Activated CD4-positive, CD25-positive, alpha-beta regulatory T cell treated with anti-CD3 and anti-CD28 coated beads, Interleukin-2, amount 50 U/mL, for 24 hours (primary cell): ENCODE measurements at regions not wholly inside any gene's neighbourhood (a gene's known extent, or its start where the extent isn't known, plus 50 kb on each side); places are given as distances from the start of the nearest gene placed in this dataset.

Experiments used
- ATAC-seq, 2 donors: fragments of 150-1000 bp; cut with Tn5 transposase; one replicate each; pipeline ENCODE4 v1.10.0; 2021; ENCODE audit warnings: mild to moderate bottlenecking in 1 of 2, moderate library complexity in 1 of 2

DNA sequence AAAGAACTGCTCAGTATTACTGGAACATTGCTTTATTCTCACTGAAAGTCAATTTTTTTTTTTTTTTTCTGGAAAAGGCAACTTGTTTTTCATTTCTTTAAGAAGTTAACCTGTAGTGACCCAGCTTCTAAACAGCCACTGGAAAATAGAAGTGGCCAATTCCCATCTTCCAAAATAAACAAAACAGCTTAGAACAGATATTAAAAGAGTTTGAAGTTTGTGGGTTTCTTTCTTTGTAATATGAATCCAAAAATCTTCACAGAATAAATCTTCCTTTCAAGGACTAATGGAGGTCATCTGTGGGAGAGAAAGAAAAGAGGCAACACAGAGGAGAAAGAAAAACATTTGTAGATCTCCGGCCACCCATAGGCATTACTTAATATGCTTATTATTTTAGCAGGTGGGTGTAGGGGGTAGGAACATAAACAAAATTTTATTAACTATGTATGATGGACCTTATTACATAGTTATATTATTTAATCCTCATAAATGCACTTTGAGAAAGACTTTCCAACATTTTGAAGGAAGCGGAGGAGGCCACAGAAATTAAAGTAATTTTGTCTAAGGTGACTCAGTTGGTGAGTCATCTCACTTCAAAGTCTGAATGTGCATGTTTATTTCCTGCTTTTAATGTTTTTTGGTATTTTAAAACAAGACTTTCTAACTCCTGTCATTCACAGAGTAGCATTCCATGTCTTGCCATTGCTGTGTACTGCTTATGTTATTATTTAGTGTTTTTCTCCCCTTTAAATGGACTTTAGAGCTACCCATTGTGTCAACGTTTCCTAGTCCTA lies 1791.8 kb upstream of the WWC1 start:
- no peak for ATAC-seq

DNA sequence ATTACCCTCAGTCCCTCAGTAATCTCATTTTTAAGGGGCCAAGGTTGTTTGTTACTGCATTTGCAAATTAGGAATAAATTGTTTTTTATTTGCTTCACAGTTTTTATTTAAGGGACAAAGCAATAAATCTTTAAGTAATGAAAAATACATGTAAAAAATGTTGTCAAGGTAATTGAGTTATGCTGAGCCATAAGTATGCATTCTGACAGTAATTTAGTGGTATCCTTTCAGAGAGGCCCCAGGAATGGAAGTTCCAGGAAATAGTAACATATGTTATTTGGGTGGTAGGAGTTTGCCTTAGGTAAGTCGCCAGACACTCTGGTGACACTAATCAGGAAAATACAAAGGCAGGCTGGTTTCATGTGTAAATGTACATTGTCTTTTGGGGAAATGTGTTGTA lies 1787.9 kb upstream of the WWC1 start:
- ATAC-seq: no peak

DNA sequence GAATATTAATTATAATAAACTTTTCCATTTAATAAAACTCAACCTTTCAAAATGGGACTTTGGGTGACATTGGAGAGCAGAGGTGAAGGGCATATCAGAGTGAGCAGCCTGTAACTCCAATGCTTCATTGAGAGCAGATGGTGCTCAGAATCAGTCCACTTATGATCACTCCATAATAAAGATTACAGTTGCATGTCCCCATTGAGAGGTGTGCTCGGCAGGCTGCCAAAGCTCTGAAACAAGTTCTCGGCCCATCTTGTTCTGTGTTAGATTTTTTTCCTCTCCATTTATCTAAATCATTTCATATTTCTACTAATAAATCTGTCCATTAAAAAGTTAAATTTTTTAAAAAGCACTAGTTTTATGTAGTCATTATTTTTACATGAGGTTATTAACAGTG lies 1786.4 kb upstream of the WWC1 start:
- no peak for ATAC-seq

DNA sequence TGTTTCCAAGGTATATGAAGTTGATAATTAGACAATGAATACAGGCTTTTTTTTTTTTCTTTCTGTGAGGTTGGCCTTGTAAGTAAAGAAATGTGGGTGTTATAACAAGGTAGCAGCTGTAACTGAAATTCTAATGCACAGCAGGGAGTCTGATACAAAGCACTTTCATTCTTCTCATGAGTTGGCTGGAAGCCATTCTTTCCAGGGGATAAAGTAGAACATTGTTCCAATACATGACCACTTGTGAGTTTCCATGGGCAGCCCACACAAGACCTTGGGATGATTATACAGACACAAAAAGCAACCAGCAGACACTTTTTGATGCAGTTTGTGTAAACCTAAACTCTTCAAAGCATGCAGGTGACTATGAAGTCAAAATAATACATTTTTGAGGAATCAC lies 1785.9 kb upstream of the WWC1 start:
- no peak for ATAC-seq

DNA sequence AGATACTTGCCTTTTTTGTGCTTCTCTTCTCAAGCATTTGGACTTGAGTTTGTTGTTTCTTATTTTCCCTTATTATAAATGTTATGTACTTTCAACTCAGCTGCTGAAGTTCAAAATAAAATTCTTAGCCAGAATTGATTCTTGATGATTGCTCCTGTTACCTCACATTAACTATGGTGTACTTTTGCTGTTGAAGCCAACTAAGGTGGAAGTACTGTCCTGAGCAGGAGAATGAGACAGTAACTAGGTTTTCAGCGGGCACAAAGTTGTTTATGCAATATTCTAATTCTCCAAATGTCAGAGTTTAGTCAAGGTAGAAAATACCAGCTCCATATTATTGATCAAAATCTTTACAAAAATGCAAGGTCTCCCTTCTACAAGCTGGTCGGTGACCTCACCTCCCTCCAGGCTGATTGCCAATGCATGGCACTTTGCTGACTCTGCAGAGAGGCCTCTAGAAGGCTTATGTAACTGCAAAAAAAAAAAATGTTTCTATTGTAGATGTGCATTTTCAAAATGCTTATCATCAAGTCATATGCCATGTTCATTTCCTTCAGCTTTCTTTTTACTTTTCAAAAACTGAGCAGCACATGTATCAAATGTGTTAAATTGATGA lies 1783.5 kb upstream of the WWC1 start:
- ATAC-seq: no peak

DNA sequence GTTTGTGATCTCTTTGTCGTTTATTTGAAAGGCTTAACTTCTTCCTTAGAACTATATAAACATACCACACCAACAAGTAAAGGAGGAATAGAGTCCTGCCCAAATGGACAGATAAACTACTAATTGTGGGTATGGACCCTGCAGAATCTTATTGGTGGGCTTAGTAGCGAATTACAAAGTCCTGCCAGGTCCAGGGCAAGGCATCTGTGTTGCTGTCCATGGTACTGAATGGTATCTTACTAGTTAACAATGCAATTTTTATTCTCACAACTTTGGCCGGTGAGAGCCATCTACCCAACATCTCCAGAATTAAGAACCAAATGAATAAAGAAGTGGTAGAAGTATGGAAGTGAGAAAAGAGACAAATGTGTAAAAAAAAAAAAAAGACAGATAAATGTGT lies 1782.4 kb upstream of the WWC1 start:
- no peak for ATAC-seq

DNA sequence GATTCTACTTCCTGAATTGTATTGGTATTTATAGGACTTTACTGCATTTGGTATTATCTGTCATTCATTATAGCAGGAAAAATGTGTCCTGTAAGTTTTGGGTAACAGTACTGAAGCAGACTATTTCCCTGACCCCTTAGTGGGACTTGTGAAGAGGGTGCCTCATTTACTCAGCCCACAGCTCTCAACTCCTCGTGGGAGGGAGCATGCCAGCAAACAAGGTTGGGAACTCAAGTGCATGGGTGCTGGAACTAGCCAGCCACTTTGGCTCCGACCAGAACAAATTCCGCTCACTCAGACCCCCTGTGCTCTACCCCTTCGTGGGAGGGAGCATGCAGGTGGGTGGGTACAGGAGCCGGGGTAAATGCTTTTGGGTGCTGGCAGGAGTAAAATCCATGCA lies 1773.5 kb upstream of the WWC1 start:
- ATAC-seq: no peak

DNA sequence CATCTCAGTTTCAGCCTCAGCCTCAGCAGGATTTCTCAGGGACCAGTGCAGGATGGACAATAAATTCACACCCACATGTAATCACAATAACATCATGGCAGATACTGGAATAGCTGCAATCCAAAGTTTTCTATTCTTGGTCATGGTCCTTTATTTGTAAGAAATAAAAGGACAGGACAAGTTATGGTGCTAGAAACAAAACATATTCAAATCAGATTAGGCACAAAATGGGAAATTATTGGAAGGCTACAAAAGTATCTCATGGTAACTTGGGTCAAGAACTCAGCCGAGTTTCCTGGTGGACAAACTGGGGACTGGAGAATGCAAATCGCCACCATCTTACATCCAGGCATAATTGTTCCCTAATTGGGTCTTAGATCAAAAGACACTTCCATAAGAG lies 1768.2 kb upstream of the WWC1 start:
- no peak for ATAC-seq

DNA sequence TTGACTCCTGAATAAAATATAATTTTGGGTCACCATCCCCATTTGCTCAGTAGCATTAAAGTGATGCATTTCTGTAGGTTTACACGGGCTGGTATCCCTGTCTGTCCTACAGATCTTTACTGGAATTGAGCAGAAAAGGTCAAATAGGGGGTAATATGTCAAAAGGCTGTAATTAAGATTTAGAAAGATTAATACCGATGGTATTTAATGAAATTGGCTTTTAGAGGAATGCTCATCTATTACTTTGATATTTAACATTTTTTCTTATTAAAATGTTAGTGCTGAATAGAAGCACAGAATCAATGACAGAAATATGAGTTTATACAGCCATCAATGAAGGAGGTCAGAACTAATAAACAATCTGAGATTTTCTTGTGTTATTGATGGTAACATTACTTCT lies 1762.2 kb upstream of the WWC1 start:
- ATAC-seq: no peak

DNA sequence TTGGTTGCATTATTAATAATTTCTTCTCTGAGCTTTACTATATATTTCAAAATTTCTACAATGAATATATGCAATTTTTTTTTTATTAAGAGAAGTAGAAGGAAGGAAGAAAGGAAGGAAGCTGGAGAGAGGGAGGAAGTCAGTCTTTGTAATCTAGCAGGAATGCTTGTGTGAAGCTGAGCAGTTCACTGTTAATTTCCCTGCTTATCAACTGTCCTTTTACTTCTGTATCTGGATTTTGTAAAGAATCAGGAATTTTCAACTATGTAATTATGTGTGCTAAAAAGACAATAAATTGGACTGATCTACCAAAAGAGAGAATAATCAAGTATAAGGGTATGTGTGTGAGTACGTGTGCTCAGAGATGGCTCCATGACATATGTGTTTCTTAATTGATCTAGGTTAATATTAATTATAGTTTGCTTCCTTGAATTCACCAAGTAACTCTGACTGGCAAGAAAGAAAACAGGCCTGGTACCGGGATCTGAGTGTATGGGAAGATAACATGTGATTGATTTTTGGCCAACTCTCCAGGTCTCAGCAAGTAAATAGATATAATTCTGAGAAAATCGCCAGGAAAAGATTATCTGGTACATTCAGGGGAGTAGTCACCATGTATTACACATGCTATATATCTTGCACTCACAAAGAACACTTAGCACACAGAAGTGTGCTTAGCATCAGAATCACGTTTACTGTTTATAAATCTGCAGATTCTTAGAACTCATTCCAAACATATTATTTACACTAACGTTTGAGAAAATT lies 1758.8 kb upstream of the WWC1 start:
- ATAC-seq: no peak

DNA sequence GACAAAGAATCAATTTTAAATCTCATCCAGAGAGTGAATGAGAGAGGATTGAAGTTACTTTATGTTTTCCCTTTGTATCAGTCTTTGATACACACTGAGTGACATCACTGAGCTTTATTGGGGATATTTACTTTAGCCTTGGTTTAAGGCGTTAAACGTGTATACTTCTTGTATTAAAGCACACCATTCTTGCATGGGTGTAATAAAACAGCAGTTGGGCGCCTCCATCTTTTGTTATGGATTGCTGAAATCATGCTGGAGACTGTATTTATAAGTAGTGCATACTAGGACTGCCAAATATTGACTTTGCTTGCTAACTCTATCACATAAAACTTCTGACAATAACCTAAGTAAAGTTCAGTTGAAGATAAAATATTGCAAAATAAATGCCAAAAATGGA lies 1755.8 kb upstream of the WWC1 start:
- no peak for ATAC-seq

DNA sequence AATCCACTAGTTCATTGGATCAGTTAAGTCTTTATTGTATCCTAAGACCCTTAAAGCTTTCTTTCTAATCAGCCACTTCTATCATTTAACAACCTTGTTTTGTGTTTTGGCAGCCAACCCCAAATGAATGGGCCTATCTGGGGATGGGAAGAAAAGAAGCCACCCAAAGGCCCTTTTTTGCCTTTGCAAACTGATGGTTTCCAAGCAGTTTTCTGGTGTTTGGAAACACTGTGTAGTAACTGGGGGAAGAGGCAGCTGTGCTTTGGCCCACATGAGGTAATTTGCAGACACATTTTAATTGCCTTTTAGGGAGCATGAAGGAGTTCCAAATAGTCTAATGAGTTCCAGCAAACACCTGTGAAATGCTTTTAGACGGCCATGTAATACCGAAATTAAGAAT lies 1751.3 kb upstream of the WWC1 start:
- ATAC-seq: no peak

DNA sequence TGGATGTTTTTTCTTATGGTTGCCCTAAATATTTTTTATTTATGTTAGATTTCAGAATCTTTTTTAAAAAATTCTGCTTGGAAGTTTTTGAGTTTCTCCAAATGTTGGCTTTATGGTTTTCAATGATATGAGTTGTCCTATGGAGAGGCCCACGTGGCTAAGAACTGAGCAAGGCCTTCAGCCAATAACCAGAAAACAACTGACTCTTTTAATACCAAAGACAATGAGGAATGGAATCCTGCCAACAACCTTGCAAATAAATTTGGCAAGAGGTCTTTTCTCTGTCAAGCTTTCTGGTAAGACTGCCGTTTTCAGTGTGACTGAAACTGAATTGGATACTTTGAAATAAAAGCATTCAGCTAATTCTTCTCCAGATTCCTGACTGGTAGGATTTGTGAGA lies 1740.1 kb upstream of the WWC1 start:
- ATAC-seq: no peak

DNA sequence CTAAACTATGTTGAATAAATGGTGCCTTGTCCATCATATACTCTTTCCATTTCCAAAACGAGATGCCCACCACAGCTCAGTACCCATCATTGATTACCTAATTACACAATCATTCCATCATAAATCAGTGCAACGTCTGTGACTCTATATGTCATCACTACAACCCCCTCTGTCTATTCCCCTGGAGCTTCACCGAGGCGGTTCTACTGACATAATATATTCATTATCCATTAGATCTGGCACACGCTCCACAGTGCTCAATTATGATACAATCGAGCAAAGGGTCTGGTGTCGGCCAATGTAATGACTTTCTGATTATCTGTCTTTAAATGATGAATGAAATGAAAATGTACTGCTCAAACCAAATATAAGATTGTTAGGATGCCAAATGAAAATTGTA lies 1737.7 kb upstream of the WWC1 start:
- no peak for ATAC-seq

DNA sequence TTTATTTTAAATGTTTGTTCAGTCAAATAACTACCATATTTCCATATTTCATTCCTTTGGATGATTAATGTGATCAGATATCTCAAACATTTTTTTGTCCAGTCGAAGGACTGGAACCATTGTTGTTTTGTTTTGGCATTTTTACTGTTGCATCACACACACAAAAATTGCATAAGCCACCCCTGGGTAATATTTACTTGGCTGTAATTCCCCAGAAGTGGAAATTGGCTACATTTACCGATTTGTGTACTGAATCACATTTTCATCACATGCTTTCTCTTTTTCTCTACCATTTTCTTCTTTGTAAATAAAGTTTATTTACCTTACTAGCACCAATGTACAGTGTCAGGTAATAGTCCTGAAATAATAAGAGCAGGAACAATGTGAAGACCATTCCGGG lies 1729.7 kb upstream of the WWC1 start:
- no peak for ATAC-seq

DNA sequence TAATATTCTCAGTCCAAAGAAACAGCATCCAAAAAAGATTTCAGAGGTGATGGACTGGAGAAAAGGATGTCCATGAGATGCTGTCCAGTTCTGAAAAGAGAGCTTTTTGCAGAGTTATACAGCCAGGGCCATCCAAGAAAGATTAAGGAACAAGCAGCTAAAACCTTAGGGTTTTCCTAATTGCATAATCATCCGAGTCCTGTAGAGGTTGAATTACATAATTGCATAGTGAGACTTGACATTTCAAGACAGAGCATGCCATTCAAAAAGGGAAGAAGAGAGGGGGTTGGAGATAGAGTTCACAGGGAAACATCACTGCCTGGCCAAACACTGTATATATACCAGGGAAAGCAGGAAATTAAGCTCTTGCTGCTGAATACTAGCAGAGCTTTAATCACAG lies 1729.2 kb upstream of the WWC1 start:
- no peak for ATAC-seq

DNA sequence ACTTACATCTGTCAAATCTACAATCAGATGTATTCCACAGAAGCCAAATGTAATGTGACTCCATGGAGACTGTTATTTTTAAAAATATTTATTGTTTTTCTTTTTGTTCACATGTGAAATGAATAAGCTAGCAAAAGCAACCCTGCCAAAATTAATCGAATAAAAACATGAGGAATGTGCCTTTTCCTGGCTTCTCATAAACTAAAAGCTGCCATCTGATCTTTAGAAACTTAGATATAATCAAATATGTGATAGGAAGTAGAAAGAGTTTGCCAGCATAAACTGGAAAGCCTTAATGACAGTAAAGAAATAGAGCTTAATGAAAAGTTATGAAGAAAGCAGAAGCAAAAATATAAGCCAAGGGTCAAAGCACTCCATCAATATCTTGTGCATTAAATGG lies 1724.7 kb upstream of the WWC1 start:
- no peak for ATAC-seq

DNA sequence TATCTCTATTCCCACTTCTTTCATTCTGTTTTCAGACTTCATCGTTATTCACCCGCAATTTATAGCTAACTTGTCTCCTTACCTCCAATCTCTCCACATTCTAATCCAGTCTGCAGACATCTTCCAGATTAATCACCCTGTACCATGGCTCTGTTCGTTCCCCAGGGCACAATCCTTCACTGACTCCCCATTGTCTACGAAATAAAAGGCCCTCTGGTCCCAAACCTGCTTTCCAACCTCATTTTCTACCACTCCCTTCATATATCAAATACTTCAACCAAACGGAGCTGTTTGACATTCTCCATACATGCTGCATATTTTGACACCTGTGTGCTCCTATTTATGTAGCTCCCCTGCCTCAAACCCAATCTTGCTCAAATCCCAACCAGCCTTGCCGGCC lies 1720.6 kb upstream of the WWC1 start:
- no peak for ATAC-seq

DNA sequence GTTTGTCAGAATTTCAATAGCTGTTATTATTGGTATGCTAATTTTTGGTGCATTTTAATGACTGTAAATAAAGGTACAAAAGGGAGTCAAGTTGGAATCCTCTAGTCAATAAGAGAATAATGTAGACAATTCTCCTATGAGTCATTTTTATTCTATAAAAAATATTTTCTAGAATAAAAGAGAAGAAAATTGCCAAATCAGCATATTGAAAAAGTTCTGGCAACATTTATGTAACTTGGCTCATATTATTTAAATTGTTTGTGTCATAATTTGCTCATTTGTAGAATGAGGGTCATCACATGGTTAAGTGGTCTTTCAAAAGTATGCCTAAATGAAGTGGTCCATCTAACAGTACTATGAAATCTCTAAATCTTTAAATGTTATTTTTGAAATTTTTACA lies 1719.8 kb upstream of the WWC1 start:
- no peak for ATAC-seq

DNA sequence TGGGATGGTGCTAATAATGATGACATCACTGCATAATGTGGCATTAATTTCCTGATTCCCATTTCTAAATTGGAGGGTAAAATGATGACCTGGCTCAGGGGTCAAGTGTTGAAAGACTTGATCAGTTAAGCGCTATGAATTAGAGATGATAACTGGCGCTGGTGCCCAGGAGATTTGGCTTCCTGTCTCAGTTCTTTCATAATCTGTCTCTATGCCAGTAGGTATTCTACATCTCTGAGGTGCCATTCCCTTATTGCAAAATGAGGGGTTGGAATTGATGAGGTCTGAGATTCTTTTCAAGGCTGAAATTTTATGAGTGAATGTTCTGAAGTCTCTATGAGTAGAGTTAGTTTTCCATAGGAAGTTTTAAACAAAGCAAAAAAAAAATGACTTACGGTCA lies 1715.1 kb upstream of the WWC1 start:
- ATAC-seq: no peak

DNA sequence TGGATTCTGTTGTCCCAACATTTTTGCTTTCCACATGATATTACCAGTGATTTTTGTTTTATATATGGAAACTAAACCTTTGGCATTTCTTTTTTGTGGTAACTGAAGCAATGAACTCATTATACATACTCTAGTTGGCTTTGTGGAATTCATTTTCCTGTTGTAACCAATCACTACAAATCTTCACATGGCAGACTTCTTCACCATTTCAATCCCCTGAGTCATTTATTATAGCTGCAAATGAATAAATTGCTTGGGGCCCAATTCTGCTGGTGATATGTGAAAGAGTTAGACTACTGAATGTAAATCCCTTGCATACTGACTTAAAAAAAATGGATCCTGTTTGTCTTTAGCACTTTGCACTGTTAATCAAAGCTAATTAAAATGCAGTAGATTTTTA lies 1709.6 kb upstream of the WWC1 start:
- no peak for ATAC-seq

DNA sequence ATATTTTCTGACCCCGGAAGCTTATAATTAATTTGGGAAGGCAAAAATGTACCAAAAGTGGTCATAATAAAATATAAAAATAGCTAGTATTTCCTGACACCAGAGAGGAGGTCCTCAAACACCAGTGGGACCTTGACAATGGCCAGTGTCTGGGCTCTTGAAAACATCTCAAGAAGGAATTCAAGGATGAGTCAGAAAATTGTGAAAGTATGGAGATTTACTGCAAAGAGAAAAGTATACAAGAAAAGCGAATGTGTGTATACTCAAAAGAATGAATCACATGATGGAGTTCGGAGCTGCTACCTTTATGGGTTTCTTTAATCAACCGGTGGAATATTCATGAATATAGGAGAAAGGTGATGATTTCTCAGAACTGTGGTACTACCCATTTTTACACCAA lies 1709.0 kb upstream of the WWC1 start:
- no peak for ATAC-seq

DNA sequence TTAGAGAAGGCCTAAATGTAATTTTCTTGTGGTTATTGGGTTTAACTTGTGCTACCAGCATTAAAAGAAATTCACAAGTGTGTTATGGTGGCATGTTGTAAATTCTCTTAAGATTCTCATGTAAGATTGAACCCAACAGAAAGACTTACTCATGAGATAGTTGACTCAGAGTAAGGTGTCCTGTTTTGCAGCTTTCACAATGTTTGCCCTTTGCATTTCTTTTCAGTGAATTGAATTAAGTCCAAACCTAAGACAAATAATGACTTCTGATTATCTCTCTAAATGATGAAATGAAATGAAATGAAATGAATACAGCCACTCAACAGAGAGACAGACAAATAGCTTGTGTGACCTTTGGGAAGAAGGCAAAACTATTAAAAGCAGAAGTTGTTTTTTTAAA lies 1696.9 kb upstream of the WWC1 start:
- no peak for ATAC-seq

DNA sequence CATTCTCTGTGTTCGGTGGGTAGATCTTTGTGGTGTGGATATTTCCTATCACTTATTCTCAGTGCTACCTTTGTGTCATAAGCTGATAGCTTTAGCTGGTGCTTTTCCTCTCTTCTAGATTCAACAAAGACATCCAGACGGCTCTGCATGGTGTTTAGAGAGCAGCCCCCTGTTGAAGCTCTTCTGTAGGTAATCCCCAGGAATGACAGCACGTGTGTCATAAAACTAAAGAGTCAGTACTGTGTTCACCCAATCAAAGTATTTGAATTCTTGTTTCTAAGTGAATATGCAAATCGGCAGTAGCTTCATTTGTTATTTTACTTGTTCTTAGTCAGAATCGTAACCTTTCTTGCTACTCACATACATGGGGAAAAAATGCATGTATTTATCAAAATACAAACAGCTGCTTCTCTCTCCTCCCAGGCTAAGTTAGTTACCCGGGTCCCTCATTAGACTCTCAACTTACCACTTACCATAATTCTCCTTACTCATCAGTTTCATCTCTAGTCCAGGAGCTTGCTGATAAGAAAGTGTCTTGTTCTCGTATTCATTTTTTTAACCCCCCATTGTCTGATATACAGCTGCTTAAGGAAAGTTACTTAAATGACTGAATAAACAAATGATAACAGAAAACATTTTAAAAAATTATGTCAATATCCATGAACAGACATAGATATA lies 1696.0 kb upstream of the WWC1 start:
- ATAC-seq: no peak
